H1 (cell line): ENCODE measurements at regions not wholly inside any gene's neighbourhood (a gene's known extent, or its start where the extent isn't known, plus 50 kb on each side); places are given as distances from the start of the nearest gene placed in this dataset.

Experiments
- CTCF ChIA-PET: fragments of 300-600 bp; sonication (Branson Sonifier 250); formaldehyde crosslinking; loops from one replicate; lab custom pipeline; 2021; ENCODE audit not compliant: partially characterized antibody; lab: Charles Lee
- POLR2A ChIA-PET: fragments of 300-600 bp; sonication (Branson Sonifier 250); formaldehyde crosslinking; loops from one replicate; lab custom pipeline; 2021; ENCODE audit warnings: inconsistent platforms; ENCODE audit not compliant: partially characterized antibody; lab: Charles Lee
- DNase-seq, 2 experiments: peaks; one replicate each; pipeline versions ENCODE4 v3.0.0 to v3.0.0-alpha.2; 2010 to 2022; ENCODE audit warnings: low spot score in 2 of 2, low read depth in 1 of 2, mixed read lengths in 1 of 2
- FAIRE-seq: peaks from 2 replicates; lab custom pipeline; 2011; peaks lifted over from hg19 to GRCh38; lab: Jason Lieb, UNC
- H2AFZ ChIP-seq: 2 replicates; pipeline ENCODE4 v1.8.1; 2012; ENCODE audit warnings: low read length, inconsistent platforms
- H2AK5ac ChIP-seq: 2 replicates; pipeline ENCODE4 v1.6.1; 2013; ENCODE audit warnings: low read depth, low read length
- H2BK120ac ChIP-seq: replicated peaks from 2 replicates; pipeline ENCODE3; 2013; ENCODE audit warnings: low read depth, low read length, inconsistent platforms
- H2BK12ac ChIP-seq: 2 replicates; pipeline ENCODE4 v1.6.1; 2013; ENCODE audit warnings: low read depth, low read length
- H2BK15ac ChIP-seq: 2 replicates; pipeline ENCODE4 v1.6.1; 2013; ENCODE audit warnings: low read length
- H2BK20ac ChIP-seq: 2 replicates; pipeline ENCODE4 v1.6.1; 2013; ENCODE audit warnings: low read length
- H2BK5ac ChIP-seq: 2 replicates; pipeline ENCODE4 v1.6.1; 2013; ENCODE audit warnings: low read depth, low read length
- H3K14ac ChIP-seq: 2 replicates; pipeline ENCODE4 v1.6.1; 2013; ENCODE audit warnings: inconsistent platforms; ENCODE audit not compliant: insufficient read length
- H3K18ac ChIP-seq: 2 replicates; pipeline ENCODE4 v1.6.1; 2013; ENCODE audit warnings: low read length; ENCODE audit errors: extremely low read depth
- H3K23ac ChIP-seq: 2 replicates; pipeline ENCODE4 v1.6.1; 2013; ENCODE audit warnings: inconsistent platforms; ENCODE audit not compliant: insufficient read length
- H3K23me2 ChIP-seq: 2 replicates; pipeline ENCODE4 v1.6.1; 2013; ENCODE audit warnings: low read depth, low read length
- H3K27ac ChIP-seq: 2 replicates; pipeline ENCODE4 v1.6.1; 2011; ENCODE audit warnings: low read depth, low read length, inconsistent platforms
- H3K27me3 ChIP-seq, 4 experiments: replicated peaks in 1 of 4; 1 replicate in 1 of 4; 2 replicates in 3 of 4; pipeline versions ENCODE4 v1.6.1 to v1.8.1; 2011 to 2013; ENCODE audit warnings: low read length in 3 of 4, mild to moderate bottlenecking in 3 of 4, inconsistent platforms in 2 of 4, mixed read lengths in 2 of 4, moderate library complexity in 1 of 4; ENCODE audit not compliant: control insufficient read depth in 3 of 4, insufficient read depth in 3 of 4; ENCODE audit errors: extremely low read depth in 1 of 4
- H3K36me3 ChIP-seq, 4 experiments: 2 replicates each; pipeline versions ENCODE4 v1.6.1 to v1.8.1; 2011 to 2013; ENCODE audit warnings: mild to moderate bottlenecking in 4 of 4, low read length in 3 of 4, moderate library complexity in 2 of 4, control low read depth in 1 of 4, inconsistent platforms in 1 of 4; ENCODE audit not compliant: insufficient read depth in 4 of 4, control insufficient read depth in 2 of 4
- H3K4ac ChIP-seq: replicated peaks from 2 replicates; pipeline ENCODE3; 2013; ENCODE audit warnings: low read length, low read depth, mixed read lengths, inconsistent platforms; ENCODE audit not compliant: insufficient read length
- H3K4me1 ChIP-seq, 4 experiments: replicated peaks in 1 of 4; 1 replicate in 1 of 4; 2 replicates in 3 of 4; pipeline versions ENCODE4 v1.6.1 to v1.8.1; 2011 to 2013; ENCODE audit warnings: low read length in 3 of 4, inconsistent platforms in 2 of 4, mixed read lengths in 1 of 4; ENCODE audit not compliant: insufficient read depth in 4 of 4, control insufficient read depth in 3 of 4
- H3K4me2 ChIP-seq, 2 experiments: 2 replicates each; pipeline versions ENCODE4 v1.6.1 to v1.8.1; 2011 to 2013; ENCODE audit warnings: low read depth in 2 of 2, low read length in 2 of 2, control low read depth in 1 of 2, inconsistent platforms in 1 of 2, mild to moderate bottlenecking in 1 of 2; ENCODE audit not compliant: insufficient read depth in 1 of 2
- H3K4me3 ChIP-seq, 4 experiments: fragments of 200-600, 300-600 bp in 1 of 4; sonication (generic), shearing (Covaris generic), sonication (Bioruptor Twin) in 1 of 4; 2 replicates each; pipeline versions ENCODE4 v1.5.1 to v1.8.1; 2011 to 2016; ENCODE audit warnings: low read length in 4 of 4, low read depth in 3 of 4, control low read depth in 2 of 4, inconsistent platforms in 2 of 4, mild to moderate bottlenecking in 2 of 4, mixed read lengths in 1 of 4, moderate library complexity in 1 of 4; ENCODE audit not compliant: insufficient read depth in 2 of 4; ENCODE audit errors: extremely low read depth in 1 of 4
- H3K56ac ChIP-seq: replicated peaks from 2 replicates; pipeline ENCODE3; 2013; ENCODE audit warnings: low read depth, mild to moderate bottlenecking, mixed read lengths, low read length, inconsistent platforms; ENCODE audit not compliant: insufficient read length
- H3K79me1 ChIP-seq: 2 replicates; pipeline ENCODE4 v1.6.1; 2013; ENCODE audit warnings: low read depth, low read length, control low read depth
- H3K79me2 ChIP-seq, 2 experiments: 2 replicates each; pipeline versions ENCODE4 v1.6.1 to v1.8.1; 2012 to 2013; ENCODE audit warnings: low read length in 2 of 2, mild to moderate bottlenecking in 2 of 2, inconsistent platforms in 1 of 2; ENCODE audit not compliant: insufficient read depth in 2 of 2, control insufficient read depth in 1 of 2
- H3K9ac ChIP-seq, 4 experiments: replicated peaks in 1 of 4; 1 replicate in 1 of 4; 2 replicates in 3 of 4; pipeline versions ENCODE4 v1.6.1 to v1.8.1; 2011 to 2013; ENCODE audit warnings: low read depth in 3 of 4, low read length in 3 of 4, control low read depth in 2 of 4, mild to moderate bottlenecking in 2 of 4, moderate library complexity in 2 of 4, inconsistent platforms in 1 of 4; ENCODE audit errors: extremely low read depth in 1 of 4
- H3K9me3 ChIP-seq, 2 experiments: 2 replicates each; pipeline versions ENCODE4 v1.6.1 to v1.8.1; 2012 to 2013; ENCODE audit warnings: mild to moderate bottlenecking in 2 of 2, moderate library complexity in 2 of 2, control low read depth in 1 of 2, inconsistent platforms in 1 of 2, low read depth in 1 of 2, low read length in 1 of 2, mixed read lengths in 1 of 2; ENCODE audit not compliant: insufficient read depth in 2 of 2
- H4K20me1 ChIP-seq, 2 experiments: replicated peaks in 1 of 2; 2 replicates each; pipeline versions ENCODE3 to v1.8.1; 2011 to 2013; ENCODE audit warnings: inconsistent platforms in 2 of 2, low read length in 2 of 2, mild to moderate bottlenecking in 1 of 2; ENCODE audit not compliant: insufficient read depth in 2 of 2, control insufficient read depth in 1 of 2
- H4K5ac ChIP-seq: 2 replicates; pipeline ENCODE4 v1.6.1; 2013; ENCODE audit warnings: low read length, low read depth, mixed read lengths, inconsistent platforms; ENCODE audit not compliant: insufficient read length
- H4K8ac ChIP-seq: 2 replicates; pipeline ENCODE4 v1.8.0; 2013; ENCODE audit warnings: mild to moderate bottlenecking, moderate library complexity, low read length, inconsistent platforms; ENCODE audit not compliant: insufficient read depth; ENCODE audit errors: extremely low read depth
- H4K91ac ChIP-seq: replicated peaks from 2 replicates; pipeline ENCODE3; 2013; ENCODE audit warnings: low read length, mixed read lengths, inconsistent platforms; ENCODE audit not compliant: insufficient read length
- CHD1 ChIP-seq: IDR thresholded peaks from 2 replicates; pipeline ENCODE4 v1.6.1; 2012; ENCODE audit warnings: low read depth, low read length, improper control_type of control experiment
- CHD2 ChIP-seq: IDR thresholded peaks from 2 replicates; pipeline ENCODE4 v1.6.1; 2012; ENCODE audit warnings: low read length, improper control_type of control experiment
- FOSL1 ChIP-seq: IDR thresholded peaks from 2 replicates; pipeline ENCODE4 v1.6.1; 2011; ENCODE audit warnings: mild to moderate bottlenecking, low read depth, low read length, moderate library complexity; ENCODE audit not compliant: insufficient read depth
- GTF2F1 ChIP-seq: IDR thresholded peaks from 2 replicates; pipeline ENCODE4 v1.6.1; 2012; ENCODE audit warnings: low read depth, low read length, improper control_type of control experiment, borderline replicate concordance
- KDM5A ChIP-seq: fragments of 200-600 bp; IDR thresholded peaks from 2 replicates; pipeline ENCODE4 v1.7.1; 2012; ENCODE audit warnings: mild to moderate bottlenecking, low read length, inconsistent platforms, mixed read lengths
- POLR2A ChIP-seq, 2 experiments: IDR thresholded peaks; 1 replicate in 1 of 2; 2 replicates in 1 of 2; pipeline ENCODE4 v1.6.1; 2011; ENCODE audit warnings: low read depth in 2 of 2, low read length in 2 of 2, mild to moderate bottlenecking in 2 of 2; ENCODE audit errors: control extremely low read depth in 1 of 2
- RFX5 ChIP-seq: IDR thresholded peaks from 2 replicates; pipeline ENCODE4 v1.6.1; 2011; ENCODE audit warnings: low read depth, low read length, improper control_type of control experiment, borderline replicate concordance
- SP4 ChIP-seq: IDR thresholded peaks from 2 replicates; pipeline ENCODE4 v1.6.1; 2012; ENCODE audit warnings: low read length, inconsistent platforms
- TEAD4 ChIP-seq: IDR thresholded peaks from 2 replicates; pipeline ENCODE4 v1.6.1; 2012; ENCODE audit warnings: low read depth, low read length, inconsistent platforms, mixed read lengths
- YY1 ChIP-seq: IDR thresholded peaks from 2 replicates; pipeline ENCODE4 v1.6.1; 2011; ENCODE audit warnings: low read depth, mild to moderate bottlenecking, low read length
- WGBS, 2 experiments: shearing (Covaris generic) in 1 of 2; methylation state at CpG; one replicate each; pipeline versions ENCODE4 v1.1.6 to v1.1.7; 2013 to 2015; ENCODE audit warnings: low lambda C conversion rate in 2 of 2, mixed read lengths in 2 of 2, inconsistent platforms in 1 of 2, low coverage in 1 of 2, missing lambda C conversion rate in 1 of 2; ENCODE audit not compliant: insufficient replicate concordance in 2 of 2, insufficient coverage in 1 of 2, insufficient read length in 1 of 2; ENCODE audit errors: extremely low coverage in 1 of 2, missing lambda C conversion rate in 1 of 2; 5-methylcytosine and 5-hydroxymethylcytosine counted together
- TF ChIP-seq, protein P1 (sequence below): IDR thresholded peaks from 2 replicates; pipeline ENCODE4 v1.6.1; 2012; ENCODE audit warnings: low read length, inconsistent platforms
- TF ChIP-seq, protein P2 (sequence below): IDR thresholded peaks from 2 replicates; pipeline ENCODE4 v1.6.1; 2011; ENCODE audit warnings: low read depth, mild to moderate bottlenecking, low read length; ENCODE audit not compliant: insufficient read depth
- TF ChIP-seq, protein P3 (sequence below): IDR thresholded peaks from 2 replicates; pipeline ENCODE4 v1.6.1; 2012; ENCODE audit warnings: inconsistent platforms

DNA sequence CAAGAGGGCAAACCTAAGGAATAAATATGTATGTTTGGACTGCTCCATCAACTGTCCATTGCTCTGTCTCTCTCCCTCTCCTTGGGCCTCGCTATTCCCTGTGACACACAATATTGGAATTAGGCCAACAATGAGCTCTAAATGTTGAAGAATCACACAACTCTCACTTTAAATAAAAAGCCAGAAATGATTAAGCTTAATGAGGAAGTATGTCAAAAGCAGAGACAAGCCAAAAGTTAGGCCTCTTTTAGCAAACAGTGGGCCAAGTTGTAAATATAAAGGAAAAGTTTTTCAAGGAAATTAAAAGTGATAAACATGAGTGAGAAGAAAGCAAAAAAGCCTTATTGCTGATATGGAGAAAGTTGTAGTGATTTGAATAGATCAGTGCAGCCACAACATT lies 141.0 kb downstream of the VGLL3 start:
- H3K36me3 ChIP-seq = no peaks in the 10 kb centered on the region
- H3K79me1 ChIP-seq = no peaks in the 10 kb centered on the region
- ChIA-PET POLR2A (no interaction called here), CTCF (no interaction called here)
- H2BK15ac ChIP-seq = no peak overlapping the region
- no peak overlapping the region for H4K5ac ChIP-seq
- H3K4ac ChIP-seq = no peak overlapping the region
- H3K27me3 ChIP-seq = peaks cover 0 to 1% (median 0%) of the 10 kb centered on the region in 4 experiments; a peak in 1 of 7 replicates
- no peak overlapping the region for H3K9ac ChIP-seq
- no peak overlapping the region for H2AK5ac ChIP-seq
- H3K14ac ChIP-seq = no peak overlapping the region
- peaks cover 0 to 4% of the 10 kb centered on the region in 2 experiments; a peak in 2 of 4 replicates for H3K9me3 ChIP-seq
- DNase-seq (no peak), FAIRE-seq (no peak)
- no peaks in the 10 kb centered on the region for H4K20me1 ChIP-seq
- no peak overlapping the region for H3K4me2 ChIP-seq
- no peaks in the 10 kb centered on the region for H3K79me2 ChIP-seq
- H2BK5ac ChIP-seq = no peak overlapping the region
- H3K18ac ChIP-seq = no peak overlapping the region
- no peak overlapping the region for H2BK20ac ChIP-seq
- H3K4me1 ChIP-seq = no peaks in the 10 kb centered on the region
- no peak overlapping the region for H4K8ac ChIP-seq
- H3K23ac ChIP-seq = no peak overlapping the region
- no peak overlapping the region for H2BK120ac ChIP-seq
- no peak overlapping the region for H2BK12ac ChIP-seq
- no peak overlapping the region for H3K56ac ChIP-seq
- no peak overlapping the region for H4K91ac ChIP-seq
- whole genome bisulfite sequencing, 2 experiments = 92% methylated on average over 1 of the region's 1 CpG; no CpG with 5 or more reads in 1 of the 2 experiments
- H2AFZ ChIP-seq = no peak overlapping the region
- H3K4me3 ChIP-seq = no peak overlapping the region
- no peaks in the 10 kb centered on the region for H3K23me2 ChIP-seq
- no peak overlapping the region for H3K27ac ChIP-seq
- no peak for TF ChIP-seq FOSL1
- TF ChIP-seq CHD2 = no peak
- no peak for TF ChIP-seq KDM5A
- no peak for TF ChIP-seq TEAD4
- no peak for TF ChIP-seq GTF2F1
- TF ChIP-seq YY1 = no peak
- no peak for TF ChIP-seq POLR2A (IDR thresholded peaks at IDR 0.05; ENCODE audit: control extremely low read depth in 1 of 2, low read depth in 2 of 2, low read length in 2 of 2)
- TF ChIP-seq, protein P1, sequence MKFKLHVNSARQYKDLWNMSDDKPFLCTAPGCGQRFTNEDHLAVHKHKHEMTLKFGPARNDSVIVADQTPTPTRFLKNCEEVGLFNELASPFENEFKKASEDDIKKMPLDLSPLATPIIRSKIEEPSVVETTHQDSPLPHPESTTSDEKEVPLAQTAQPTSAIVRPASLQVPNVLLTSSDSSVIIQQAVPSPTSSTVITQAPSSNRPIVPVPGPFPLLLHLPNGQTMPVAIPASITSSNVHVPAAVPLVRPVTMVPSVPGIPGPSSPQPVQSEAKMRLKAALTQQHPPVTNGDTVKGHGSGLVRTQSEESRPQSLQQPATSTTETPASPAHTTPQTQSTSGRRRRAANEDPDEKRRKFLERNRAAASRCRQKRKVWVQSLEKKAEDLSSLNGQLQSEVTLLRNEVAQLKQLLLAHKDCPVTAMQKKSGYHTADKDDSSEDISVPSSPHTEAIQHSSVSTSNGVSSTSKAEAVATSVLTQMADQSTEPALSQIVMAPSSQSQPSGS = no peak
- TF ChIP-seq, protein P2, sequence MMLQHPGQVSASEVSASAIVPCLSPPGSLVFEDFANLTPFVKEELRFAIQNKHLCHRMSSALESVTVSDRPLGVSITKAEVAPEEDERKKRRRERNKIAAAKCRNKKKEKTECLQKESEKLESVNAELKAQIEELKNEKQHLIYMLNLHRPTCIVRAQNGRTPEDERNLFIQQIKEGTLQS = no peak
- TF ChIP-seq SP4 = no peak
- no peak for TF ChIP-seq CHD1
- TF ChIP-seq RFX5 = no peak
- TF ChIP-seq, protein P3, sequence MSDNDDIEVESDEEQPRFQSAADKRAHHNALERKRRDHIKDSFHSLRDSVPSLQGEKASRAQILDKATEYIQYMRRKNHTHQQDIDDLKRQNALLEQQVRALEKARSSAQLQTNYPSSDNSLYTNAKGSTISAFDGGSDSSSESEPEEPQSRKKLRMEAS = no peak
